ENCODE measurements at regions not wholly inside any gene's neighbourhood (a gene's known extent, or its start where the extent isn't known, plus 50 kb on each side); places are given as distances from the start of the nearest gene placed in this dataset.
"Not testable (repeated sequence)": the region's sequence is repeated elsewhere in the genome, so short reads cannot be mapped to it uniquely, and the experiment has no call there.

- DNase-seq (ENCODE audit: low read depth, low spot score), result no peak
Measured at GRCh38 chr4:96407225-96407624, 567.3 kb downstream of the PDHA2 start.

- DNase-seq (ENCODE audit: low read depth, low spot score), result no peak
Measured at GRCh38 chr4:96407738-96408463, 568.0 kb downstream of the PDHA2 start.

- DNase-seq (ENCODE audit: low read depth, low spot score), result not testable (repeated sequence)
Measured at GRCh38 chr4:96414853-96415252, 575.0 kb downstream of the PDHA2 start.

- DNase-seq (ENCODE audit: low read depth, low spot score), result no peak
Measured at GRCh38 chr4:96429657-96430056, 589.8 kb downstream of the PDHA2 start.

GRCh38 chr4:96431094-96431493 lies 591.2 kb downstream of the PDHA2 start:
- DNase-seq (ENCODE audit: low read depth, low spot score), result no peak

- DNase-seq (ENCODE audit: low read depth, low spot score), result no peak
Measured at GRCh38 chr4:96448315-96448872, 608.5 kb downstream of the PDHA2 start.

- no peak for DNase-seq (ENCODE audit: low read depth, low spot score)
Measured at GRCh38 chr4:96455045-96455720, 615.3 kb downstream of the PDHA2 start.

GRCh38 chr4:96458031-96458430 lies 618.1 kb downstream of the PDHA2 start:
- not testable (repeated sequence) for DNase-seq (ENCODE audit: low read depth, low spot score)

GRCh38 chr4:96459105-96459504 lies 619.2 kb downstream of the PDHA2 start:
- no peak for DNase-seq (ENCODE audit: low read depth, low spot score)

GRCh38 chr4:96465834-96466233 lies 625.9 kb downstream of the PDHA2 start:
- no peak for DNase-seq (ENCODE audit: low read depth, low spot score)

- peak; percentile 11 for DNase-seq (ENCODE audit: low read depth, low spot score)
Measured at GRCh38 chr4:96471956-96472867, 632.3 kb downstream of the PDHA2 start.

- DNase-seq (ENCODE audit: low read depth, low spot score), result no peak
Measured at GRCh38 chr4:96473246-96473645, 633.4 kb downstream of the PDHA2 start.

- DNase-seq (ENCODE audit: low read depth, low spot score), result peak; percentile 40
Measured at GRCh38 chr4:96483308-96484030, 643.6 kb downstream of the PDHA2 start.

GRCh38 chr4:96486563-96486962 lies 646.7 kb downstream of the PDHA2 start:
- no peak for DNase-seq (ENCODE audit: low read depth, low spot score)

GRCh38 chr4:96497621-96498020 lies 657.7 kb downstream of the PDHA2 start:
- no peak for DNase-seq (ENCODE audit: low read depth, low spot score)

GRCh38 chr4:96504386-96504785 lies 664.5 kb downstream of the PDHA2 start:
- no peak for DNase-seq (ENCODE audit: low read depth, low spot score)

GRCh38 chr4:96509039-96509741 lies 669.3 kb downstream of the PDHA2 start:
- DNase-seq (ENCODE audit: low read depth, low spot score), result no peak

GRCh38 chr4:96519291-96519690 lies 679.4 kb downstream of the PDHA2 start:
- no peak for DNase-seq (ENCODE audit: low read depth, low spot score)

GRCh38 chr4:96521046-96521536 lies 681.2 kb downstream of the PDHA2 start:
- no peak for DNase-seq (ENCODE audit: low read depth, low spot score)

- no peak for DNase-seq (ENCODE audit: low read depth, low spot score)
Measured at GRCh38 chr4:96523611-96524010, 683.7 kb downstream of the PDHA2 start.

Measured in ELF-1 (cell line).